ENCODE measurements at regions not wholly inside any gene's neighbourhood (a gene's known extent, or its start where the extent isn't known, plus 50 kb on each side); places are given as distances from the start of the nearest gene placed in this dataset.

- H3K4me3 Mint-ChIP-seq: no peak overlapping the region
- H3K9me3 Mint-ChIP-seq: peaks cover 13% of the 10 kb centered on the region; the same call in 1 of the 2 replicates
- no peak overlapping the region for H3K27ac Mint-ChIP-seq
- no peak for TF ChIP-seq CTCF (IDR thresholded peaks at IDR 0.05)
- H3K27me3 Mint-ChIP-seq (ENCODE audit: insufficient read depth): no peaks in the 10 kb centered on the region
- no peak for DNase-seq
- peaks cover 17% of the 10 kb centered on the region for H3K4me1 Mint-ChIP-seq (ENCODE audit: low read depth)
- peaks cover 6% of the 10 kb centered on the region; the same call in 1 of the 2 replicates for H3K36me3 Mint-ChIP-seq (ENCODE audit: low read depth)
Measured at GRCh38 chr2:51597086-51597485, 565.2 kb upstream of the NRXN1 start.

- H3K27ac Mint-ChIP-seq: no peak overlapping the region
- H3K4me1 Mint-ChIP-seq (ENCODE audit: low read depth): peaks cover 17% of the 10 kb centered on the region
- TF ChIP-seq CTCF (IDR thresholded peaks at IDR 0.05): no peak
- no peaks in the 10 kb centered on the region for H3K27me3 Mint-ChIP-seq (ENCODE audit: insufficient read depth)
- H3K4me3 Mint-ChIP-seq: no peak overlapping the region
- H3K36me3 Mint-ChIP-seq (ENCODE audit: low read depth): peaks cover 4% of the 10 kb centered on the region; the same call in 1 of the 2 replicates
- no peak for DNase-seq
- H3K9me3 Mint-ChIP-seq: peaks cover 6% of the 10 kb centered on the region; the same call in 1 of the 2 replicates
Measured at GRCh38 chr2:51595836-51596235, 563.9 kb upstream of the NRXN1 start.

GRCh38 chr2:51581636-51582267 is 549.8 kb upstream of the NRXN1 start:
- TF ChIP-seq CTCF (IDR thresholded peaks at IDR 0.05): no peak
- Mint-ChIP-seq H3K27ac (no peak overlapping the region), H3K4me3 (no peak overlapping the region), H3K9me3 (peaks cover 9% of the 10 kb centered on the region), H3K27me3 (ENCODE audit: insufficient read depth) (no peaks in the 10 kb centered on the region), H3K4me1 (ENCODE audit: low read depth) (no peaks in the 10 kb centered on the region), H3K36me3 (ENCODE audit: low read depth) (no peaks in the 10 kb centered on the region)
- no peak for DNase-seq

GRCh38 chr2:51579412-51579811 is 547.5 kb upstream of the NRXN1 start:
- Mint-ChIP-seq H3K36me3 (ENCODE audit: low read depth) (no peaks in the 10 kb centered on the region), H3K4me3 (no peak overlapping the region), H3K9me3 (peaks cover 9% of the 10 kb centered on the region; the same call in 1 of the 2 replicates), H3K27me3 (ENCODE audit: insufficient read depth) (no peaks in the 10 kb centered on the region), H3K27ac (no peak overlapping the region), H3K4me1 (ENCODE audit: low read depth) (no peaks in the 10 kb centered on the region)
- no peak for TF ChIP-seq CTCF (IDR thresholded peaks at IDR 0.05)
- DNase-seq: no peak

- DNase-seq: no peak
- Mint-ChIP-seq H3K27me3 (ENCODE audit: insufficient read depth) (no peaks in the 10 kb centered on the region), H3K4me3 (no peak overlapping the region), H3K36me3 (ENCODE audit: low read depth) (no peaks in the 10 kb centered on the region), H3K9me3 (no peaks in the 10 kb centered on the region), H3K27ac (no peak overlapping the region), H3K4me1 (ENCODE audit: low read depth) (no peaks in the 10 kb centered on the region)
- no peak for TF ChIP-seq CTCF (IDR thresholded peaks at IDR 0.05)
Measured at GRCh38 chr2:51575181-51575580, 543.2 kb upstream of the NRXN1 start.

Measured in HFFc6 (cell line).